ENCODE measurements at regions not wholly inside any gene's neighbourhood (a gene's known extent, or its start where the extent isn't known, plus 50 kb on each side); places are given as distances from the start of the nearest gene placed in this dataset.

DNA sequence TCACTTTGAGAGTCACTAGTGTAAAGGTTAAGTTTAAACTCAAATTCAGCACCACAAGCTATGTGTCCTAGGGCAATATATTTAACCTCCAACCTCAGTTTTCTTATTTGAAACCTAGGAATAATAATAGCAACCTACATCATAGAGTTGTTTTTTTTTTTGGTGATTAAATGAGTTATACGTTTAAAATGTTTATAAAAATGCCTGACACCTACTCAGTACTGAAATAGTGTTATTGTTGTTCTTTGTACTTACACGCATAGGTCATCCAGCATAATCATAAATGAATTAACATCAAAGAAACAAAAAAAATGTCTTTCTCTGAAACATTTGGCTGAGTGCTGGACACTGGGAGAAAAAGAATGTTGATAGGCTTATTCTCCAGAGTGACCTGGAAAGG is 266.8 kb upstream of the PRMT6 start:
- H3K27ac ChIP-seq, result no peak overlapping the region
- TF ChIP-seq, protein P1, sequence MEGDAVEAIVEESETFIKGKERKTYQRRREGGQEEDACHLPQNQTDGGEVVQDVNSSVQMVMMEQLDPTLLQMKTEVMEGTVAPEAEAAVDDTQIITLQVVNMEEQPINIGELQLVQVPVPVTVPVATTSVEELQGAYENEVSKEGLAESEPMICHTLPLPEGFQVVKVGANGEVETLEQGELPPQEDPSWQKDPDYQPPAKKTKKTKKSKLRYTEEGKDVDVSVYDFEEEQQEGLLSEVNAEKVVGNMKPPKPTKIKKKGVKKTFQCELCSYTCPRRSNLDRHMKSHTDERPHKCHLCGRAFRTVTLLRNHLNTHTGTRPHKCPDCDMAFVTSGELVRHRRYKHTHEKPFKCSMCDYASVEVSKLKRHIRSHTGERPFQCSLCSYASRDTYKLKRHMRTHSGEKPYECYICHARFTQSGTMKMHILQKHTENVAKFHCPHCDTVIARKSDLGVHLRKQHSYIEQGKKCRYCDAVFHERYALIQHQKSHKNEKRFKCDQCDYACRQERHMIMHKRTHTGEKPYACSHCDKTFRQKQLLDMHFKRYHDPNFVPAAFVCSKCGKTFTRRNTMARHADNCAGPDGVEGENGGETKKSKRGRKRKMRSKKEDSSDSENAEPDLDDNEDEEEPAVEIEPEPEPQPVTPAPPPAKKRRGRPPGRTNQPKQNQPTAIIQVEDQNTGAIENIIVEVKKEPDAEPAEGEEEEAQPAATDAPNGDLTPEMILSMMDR (IDR thresholded peaks at IDR 0.05), result no peak
- TF ChIP-seq ZFX (IDR thresholded peaks at IDR 0.05; ENCODE audit: borderline replicate concordance), result no peak

- H3K27ac ChIP-seq, result no peak overlapping the region
- no peak for TF ChIP-seq ZFX (IDR thresholded peaks at IDR 0.05; ENCODE audit: borderline replicate concordance)
- TF ChIP-seq, protein P1 (IDR thresholded peaks at IDR 0.05), result no peak
Observed at GRCh38 chr1:106791041-106791440, 265.4 kb upstream of the PRMT6 start.

GRCh38 chr1:106793651-106794050 is 262.8 kb upstream of the PRMT6 start:
- TF ChIP-seq ZFX (IDR thresholded peaks at IDR 0.05; ENCODE audit: borderline replicate concordance), result no peak
- no peak overlapping the region for H3K27ac ChIP-seq

GRCh38 chr1:106798991-106799390 is 257.5 kb upstream of the PRMT6 start:
- no peak overlapping the region for H3K27ac ChIP-seq
- TF ChIP-seq, protein P1 (IDR thresholded peaks at IDR 0.05), result no peak
- no peak for TF ChIP-seq ZFX (IDR thresholded peaks at IDR 0.05; ENCODE audit: borderline replicate concordance)

GRCh38 chr1:106802181-106802580 is 254.3 kb upstream of the PRMT6 start:
- no peak for TF ChIP-seq ZFX (IDR thresholded peaks at IDR 0.05; ENCODE audit: borderline replicate concordance)
- TF ChIP-seq, protein P1 (IDR thresholded peaks at IDR 0.05), result no peak
- no peak overlapping the region for H3K27ac ChIP-seq

GRCh38 chr1:106814418-106814817 is 242.1 kb upstream of the PRMT6 start:
- TF ChIP-seq ZFX (IDR thresholded peaks at IDR 0.05; ENCODE audit: borderline replicate concordance), result no peak
- TF ChIP-seq, protein P1 (IDR thresholded peaks at IDR 0.05), result no peak
- H3K27ac ChIP-seq, result no peak overlapping the region

GRCh38 chr1:106817575-106817974 is 238.9 kb upstream of the PRMT6 start:
- no peak for TF ChIP-seq ZFX (IDR thresholded peaks at IDR 0.05; ENCODE audit: borderline replicate concordance)
- TF ChIP-seq, protein P1 (IDR thresholded peaks at IDR 0.05), result no peak
- H3K27ac ChIP-seq, result no peak overlapping the region

DNA sequence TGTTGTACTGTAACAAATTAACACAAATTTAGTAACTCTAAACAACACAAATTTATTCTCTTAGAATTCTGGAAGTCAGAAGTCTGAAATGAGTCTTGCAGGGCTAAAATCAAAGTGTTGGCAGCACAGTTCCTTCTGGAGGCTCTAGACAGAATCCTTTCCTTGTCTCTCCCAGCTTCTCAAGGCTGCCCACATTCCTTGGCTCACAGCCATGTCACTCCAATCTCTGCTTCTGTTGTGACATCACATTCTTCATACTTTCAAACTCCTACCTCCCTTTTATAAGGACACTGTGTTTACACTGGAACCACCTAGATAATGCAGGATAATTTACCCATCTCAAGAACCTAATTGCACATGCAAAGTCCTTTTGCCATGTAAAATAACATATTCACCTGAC is 225.0 kb upstream of the PRMT6 start:
- H3K27ac ChIP-seq, result no peak overlapping the region
- no peak for TF ChIP-seq ZFX (IDR thresholded peaks at IDR 0.05; ENCODE audit: borderline replicate concordance)
- TF ChIP-seq, protein P1 (IDR thresholded peaks at IDR 0.05), result no peak
